A549 (cell line): ENCODE measurements at regions not wholly inside any gene's neighbourhood (a gene's known extent, or its start where the extent isn't known, plus 50 kb on each side); places are given as distances from the start of the nearest gene placed in this dataset.

ENCODE experiments used
- ATAC-seq, 2 experiments: fragments of 200-7000 bp in 1 of 2; fragments of >200 bp in 1 of 2; cut with Nextera tagmentation in 1 of 2; cut with Tn5 transposase in 1 of 2; 3 replicates each; pipeline versions ENCODE4 v1.8.0 to v1.9.1; 2018 to 2020; ENCODE audit warnings: mild to moderate bottlenecking in 1 of 2, moderate library complexity in 1 of 2
- CTCF ChIA-PET: fragments of 300-600 bp; sonication (Branson Sonifier 250); formaldehyde crosslinking; extraction: SDS; loops from one replicate; lab custom pipeline; 2021; ENCODE audit warnings: antibody characterized with exemption, inconsistent platforms; lab: Yijun Ruan, JAX
- POLR2A ChIA-PET: fragments of 350-600 bp; formaldehyde crosslinking; extraction: SDS; loops from one replicate; lab custom pipeline; 2021; ENCODE audit warnings: antibody characterized with exemption, inconsistent platforms; lab: Yijun Ruan, JAX
- DNase-seq, 2 experiments: peaks; one replicate each; pipeline versions ENCODE4 v3.0.0 to v3.0.0-alpha.2; 2011 to 2016; ENCODE audit warnings: low read depth in 1 of 2, low spot score in 1 of 2
- FAIRE-seq: peaks from 2 replicates; lab custom pipeline; 2011; peaks lifted over from hg19 to GRCh38; lab: Jason Lieb, UNC
- H3K27ac ChIP-seq, 2 experiments: fragments of >200 bp; sonication (Bioruptor Twin); formaldehyde crosslinking; 3 replicates each; pipeline ENCODE4 v1.5.1; 2016 to 2017
- H3K4me1 ChIP-seq: fragments of >200 bp; sonication (Bioruptor Twin); formaldehyde crosslinking; 3 replicates; pipeline ENCODE4 v1.6.1; 2016
- H3K4me2 ChIP-seq: fragments of >200 bp; sonication (Bioruptor Twin); formaldehyde crosslinking; 3 replicates; pipeline ENCODE4 v1.6.1; 2016
- H3K4me3 ChIP-seq: fragments of >200 bp; sonication (Bioruptor Twin); formaldehyde crosslinking; 3 replicates; pipeline ENCODE4 v1.5.1; 2016
- H3K9me3 ChIP-seq: fragments of >200 bp; sonication (Bioruptor Twin); formaldehyde crosslinking; 3 replicates; pipeline ENCODE4 v1.6.1; 2016
- BCL3 ChIP-seq: fragments of >200 bp; sonication (Bioruptor Twin); formaldehyde crosslinking; IDR thresholded peaks from 3 replicates; pipeline ENCODE4 v1.6.1; 2016
- CBX8 ChIP-seq: fragments of 200-600 bp; sonication (generic); IDR thresholded peaks from 2 replicates; pipeline ENCODE4 v1.6.1; 2016
- CEBPB ChIP-seq, 2 experiments: fragments of >200 bp in 1 of 2; sonication (Bioruptor Twin) in 1 of 2; formaldehyde crosslinking in 1 of 2; IDR thresholded peaks; 2 replicates each; pipeline ENCODE4 v1.6.1; 2012 to 2016
- EP300 ChIP-seq, 2 experiments: fragments of >200 bp; sonication (Bioruptor Twin); formaldehyde crosslinking; IDR thresholded peaks; 2 replicates in 1 of 2; 3 replicates in 1 of 2; pipeline ENCODE4 v1.6.1; 2016 to 2017
- FOSL2 ChIP-seq, 2 experiments: fragments of 450-650 bp in 1 of 2; fragments of >200 bp in 1 of 2; sonication (Bioruptor Twin) in 1 of 2; formaldehyde crosslinking; IDR thresholded peaks; 2 replicates each; pipeline versions ENCODE4 v1.5.0 to v1.6.1; 2016 to 2020; ENCODE audit warnings: mild to moderate bottlenecking in 1 of 2, moderate library complexity in 1 of 2
- GATA3 ChIP-seq: IDR thresholded peaks from 2 replicates; pipeline ENCODE4 v1.6.1; 2012; ENCODE audit warnings: borderline replicate concordance
- JUN ChIP-seq, 2 experiments: fragments of >200 bp; sonication (Bioruptor Twin); formaldehyde crosslinking; IDR thresholded peaks; 2 replicates in 1 of 2; 3 replicates in 1 of 2; pipeline ENCODE4 v1.6.1; 2016 to 2017
- JUNB ChIP-seq: fragments of >200 bp; sonication (Bioruptor Twin); formaldehyde crosslinking; IDR thresholded peaks from 2 replicates; pipeline ENCODE4 v1.6.1; 2016
- MAZ ChIP-seq: fragments of 150-350 bp; IDR thresholded peaks from 2 replicates; pipeline ENCODE4 v1.6.1; 2014; ENCODE audit warnings: antibody characterized with exemption, low read depth, low read length, borderline replicate concordance
- MYC ChIP-seq: IDR thresholded peaks from 2 replicates; pipeline ENCODE4 v1.6.1; 2012; ENCODE audit warnings: mild to moderate bottlenecking, inconsistent platforms, low read length, improper control_type of control experiment, borderline replicate concordance
- RFX5 ChIP-seq: fragments of 450-650 bp; IDR thresholded peaks from 2 replicates; pipeline ENCODE4 v1.7.1; 2014; ENCODE audit warnings: antibody characterized with exemption, mild to moderate bottlenecking, moderate library complexity
- SMC3 ChIP-seq: fragments of >200 bp; sonication (Bioruptor Twin); formaldehyde crosslinking; IDR thresholded peaks from 3 replicates; pipeline ENCODE4 v1.6.1; 2018; ENCODE audit warnings: inconsistent platforms
- SREBF2 ChIP-seq: fragments of 450-650 bp; IDR thresholded peaks from 2 replicates; pipeline ENCODE4 v1.6.1; 2014; ENCODE audit warnings: mild to moderate bottlenecking, moderate library complexity
- TP53 ChIP-seq: fragments of 250-450 bp; sonication (Bioruptor Pico); IDR thresholded peaks from 2 replicates; pipeline ENCODE4 v1.5.0; 2021; ENCODE audit warnings: mild to moderate bottlenecking, moderate library complexity
- ZFP36 ChIP-seq: fragments of 450-650 bp; IDR thresholded peaks from 2 replicates; pipeline ENCODE4 v1.6.1; 2014; ENCODE audit warnings: borderline replicate concordance; ENCODE audit not compliant: partially characterized antibody
- ZNF302 ChIP-seq: fragments of 250-450 bp; sonication (Bioruptor Pico); IDR thresholded peaks from 2 replicates; pipeline ENCODE4 v1.9.0; 2021; ENCODE audit warnings: inconsistent platforms, mild to moderate bottlenecking, moderate library complexity
- ZSCAN20 ChIP-seq: fragments of 250-450 bp; sonication (Bioruptor Pico); IDR thresholded peaks from 2 replicates; pipeline ENCODE4 v1.8.0; 2022; ENCODE audit warnings: mild to moderate bottlenecking, moderate library complexity
- WGBS: methylation state at CpG from one replicate; pipeline ENCODE4 v1.1.6; 2017; ENCODE audit errors: missing lambda C conversion rate; 5-methylcytosine and 5-hydroxymethylcytosine counted together
- TF ChIP-seq, protein P1 (sequence below): fragments of >200 bp; sonication (Bioruptor Twin); formaldehyde crosslinking; IDR thresholded peaks from 3 replicates; pipeline ENCODE4 v1.5.1; 2016
- TF ChIP-seq, protein P2 (sequence below): IDR thresholded peaks from 2 replicates; pipeline ENCODE4 v1.6.1; 2012
- TF ChIP-seq, protein P3 (sequence below): IDR thresholded peaks from 2 replicates; pipeline ENCODE4 v1.6.1; 2012; ENCODE audit warnings: low read depth, borderline replicate concordance
- TF ChIP-seq, protein P4 (sequence below): fragments of >200 bp; sonication (Bioruptor Twin); formaldehyde crosslinking; IDR thresholded peaks from 2 replicates; pipeline ENCODE4 v1.6.1; 2016

DNA sequence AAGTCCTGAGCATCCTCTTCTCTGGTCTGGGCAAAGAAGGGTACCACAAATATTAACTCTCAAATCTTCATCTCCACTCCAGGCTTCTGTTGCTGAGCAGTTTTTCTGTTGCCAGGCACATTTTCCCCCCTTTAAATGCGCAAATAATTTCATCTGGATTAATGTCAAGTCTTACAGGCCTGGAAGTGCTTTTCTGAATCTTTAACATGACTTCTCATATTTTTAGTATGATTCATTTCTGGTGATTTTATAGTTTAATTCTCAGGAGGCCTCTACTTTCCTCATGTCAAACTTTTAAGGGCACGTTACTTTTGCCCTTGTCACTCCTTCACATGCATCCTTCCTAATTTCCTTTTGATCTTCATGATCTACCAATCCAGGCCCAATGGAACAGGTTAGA is 510.2 kb downstream of the METTL15 start (continued):
- no peak for TF ChIP-seq CBX8
- TF ChIP-seq, protein P1, sequence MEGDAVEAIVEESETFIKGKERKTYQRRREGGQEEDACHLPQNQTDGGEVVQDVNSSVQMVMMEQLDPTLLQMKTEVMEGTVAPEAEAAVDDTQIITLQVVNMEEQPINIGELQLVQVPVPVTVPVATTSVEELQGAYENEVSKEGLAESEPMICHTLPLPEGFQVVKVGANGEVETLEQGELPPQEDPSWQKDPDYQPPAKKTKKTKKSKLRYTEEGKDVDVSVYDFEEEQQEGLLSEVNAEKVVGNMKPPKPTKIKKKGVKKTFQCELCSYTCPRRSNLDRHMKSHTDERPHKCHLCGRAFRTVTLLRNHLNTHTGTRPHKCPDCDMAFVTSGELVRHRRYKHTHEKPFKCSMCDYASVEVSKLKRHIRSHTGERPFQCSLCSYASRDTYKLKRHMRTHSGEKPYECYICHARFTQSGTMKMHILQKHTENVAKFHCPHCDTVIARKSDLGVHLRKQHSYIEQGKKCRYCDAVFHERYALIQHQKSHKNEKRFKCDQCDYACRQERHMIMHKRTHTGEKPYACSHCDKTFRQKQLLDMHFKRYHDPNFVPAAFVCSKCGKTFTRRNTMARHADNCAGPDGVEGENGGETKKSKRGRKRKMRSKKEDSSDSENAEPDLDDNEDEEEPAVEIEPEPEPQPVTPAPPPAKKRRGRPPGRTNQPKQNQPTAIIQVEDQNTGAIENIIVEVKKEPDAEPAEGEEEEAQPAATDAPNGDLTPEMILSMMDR = no peak

DNA sequence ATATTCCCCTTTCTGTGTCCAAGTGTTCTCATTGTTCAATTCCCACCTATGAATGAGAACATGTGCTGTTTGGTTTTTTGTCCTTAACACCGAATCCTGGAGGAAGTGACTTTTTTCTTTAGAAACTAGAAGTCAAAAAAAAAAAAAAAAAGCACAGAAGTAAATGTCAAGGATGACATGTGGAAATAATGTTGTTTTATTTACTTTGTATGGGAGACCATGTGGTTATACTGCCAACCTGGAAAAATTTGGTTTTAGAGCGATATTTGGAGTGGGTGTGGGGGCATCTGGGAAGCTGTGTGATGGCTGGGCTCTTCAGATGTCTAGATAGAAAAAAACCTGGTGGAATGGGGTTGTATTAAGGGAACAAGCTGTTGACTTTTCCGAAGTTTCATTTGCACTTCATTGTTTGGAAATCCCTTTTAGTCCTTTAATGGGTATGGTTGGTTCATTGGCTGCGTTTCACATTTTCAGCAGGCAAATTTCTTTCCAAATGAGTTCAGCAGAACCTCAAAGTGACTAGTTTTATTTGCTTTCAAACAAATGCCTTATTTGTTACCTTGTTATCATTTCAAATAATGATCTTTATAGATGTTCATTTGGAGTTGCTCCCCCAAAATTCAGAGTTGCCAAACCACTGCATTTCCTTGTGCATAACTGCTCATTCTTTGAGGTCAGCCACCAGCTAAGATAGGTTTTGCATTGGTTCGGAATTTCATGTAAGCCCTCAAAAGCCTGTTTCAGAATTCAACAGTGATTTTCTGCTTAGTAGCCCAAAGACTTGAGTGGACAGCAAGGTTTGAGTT is 508.2 kb downstream of the METTL15 start:
- Histone ChIP-seq H3K4me2 (peak overlapping the region; percentile 32; the same call in 1 of the 3 replicates), H3K27ac (peak overlapping the region; percentile 55 to 76), H3K4me1 (peaks cover 40% of the 10 kb centered on the region), H3K9me3 (peaks cover 12% of the 10 kb centered on the region; the same call in 1 of the 3 replicates), H3K4me3 (no peak overlapping the region)
- DNase-seq = no peak
- CTCF ChIA-PET = no interaction called here
- FAIRE-seq = no peak
- POLR2A ChIA-PET = no interaction called here
- 74% methylated on average over 5 of the region's 5 CpGs for WGBS
- TF ChIP-seq SREBF2 = no peak
- no peak for TF ChIP-seq TP53 (CRISPR knock-in tag)
- TF ChIP-seq, protein P2, sequence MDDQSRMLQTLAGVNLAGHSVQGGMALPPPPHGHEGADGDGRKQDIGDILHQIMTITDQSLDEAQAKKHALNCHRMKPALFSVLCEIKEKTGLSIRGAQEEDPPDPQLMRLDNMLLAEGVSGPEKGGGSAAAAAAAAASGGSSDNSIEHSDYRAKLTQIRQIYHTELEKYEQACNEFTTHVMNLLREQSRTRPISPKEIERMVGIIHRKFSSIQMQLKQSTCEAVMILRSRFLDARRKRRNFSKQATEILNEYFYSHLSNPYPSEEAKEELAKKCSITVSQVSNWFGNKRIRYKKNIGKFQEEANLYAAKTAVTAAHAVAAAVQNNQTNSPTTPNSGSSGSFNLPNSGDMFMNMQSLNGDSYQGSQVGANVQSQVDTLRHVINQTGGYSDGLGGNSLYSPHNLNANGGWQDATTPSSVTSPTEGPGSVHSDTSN = no peak
- no peak for TF ChIP-seq ZSCAN20
- no peak for TF ChIP-seq ZFP36
- TF ChIP-seq ZNF302 (CRISPR knock-in tag) = no peak
- TF ChIP-seq CBX8 = no peak
- no peak for TF ChIP-seq MAZ
- no peak for TF ChIP-seq EP300 (IDR thresholded peaks at IDR 0.05)
- TF ChIP-seq, protein P3, sequence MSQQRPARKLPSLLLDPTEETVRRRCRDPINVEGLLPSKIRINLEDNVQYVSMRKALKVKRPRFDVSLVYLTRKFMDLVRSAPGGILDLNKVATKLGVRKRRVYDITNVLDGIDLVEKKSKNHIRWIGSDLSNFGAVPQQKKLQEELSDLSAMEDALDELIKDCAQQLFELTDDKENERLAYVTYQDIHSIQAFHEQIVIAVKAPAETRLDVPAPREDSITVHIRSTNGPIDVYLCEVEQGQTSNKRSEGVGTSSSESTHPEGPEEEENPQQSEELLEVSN = no peak
- ATAC-seq = no peak

DNA sequence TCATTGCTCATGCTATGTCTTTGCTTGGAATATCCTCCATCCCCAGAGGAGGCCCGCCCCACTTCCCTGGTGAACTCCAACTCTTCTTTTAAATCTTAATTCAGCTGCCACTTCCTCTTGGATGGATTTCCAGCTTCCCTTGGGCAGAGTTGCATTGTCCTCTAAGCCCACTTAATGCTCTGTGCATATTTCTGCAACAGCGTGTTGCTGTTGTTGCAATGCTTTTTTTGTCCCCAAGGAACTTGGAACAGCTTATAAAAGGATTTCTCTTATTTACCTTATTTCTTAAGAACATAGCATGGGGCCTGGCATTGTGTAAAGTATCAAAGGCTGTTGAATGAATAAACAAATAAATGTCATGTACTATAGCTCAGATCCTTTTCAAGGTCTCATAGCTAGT is 507.4 kb downstream of the METTL15 start:
- peak overlapping the region; percentile 4; the same call in 1 of the 3 replicates for H3K4me2 ChIP-seq
- CTCF ChIA-PET = no interaction called here
- DNase-seq (peak in 1 of 2 experiments; percentile 73), ATAC-seq (peak; percentile 63 to 72; a peak in 5 of 6 replicates)
- 64% methylated on average over 2 of the region's 2 CpGs for WGBS
- TF ChIP-seq EP300 (IDR thresholded peaks at IDR 0.05) (peak; percentile 83 to 88; a peak in 4 of 5 replicates), JUNB (peak; percentile 61), RFX5 (no peak), FOSL2 (IDR thresholded peaks at IDR 0.05) (0 out of 2 replicates have a peak, but pooled peaks have one; percentile 10), FOSL2 (CRISPR knock-in tag; IDR thresholded peaks at IDR 0.05) (peak; percentile 29), CEBPB (IDR thresholded peaks at IDR 0.05) (peak; percentile 54 to 88), JUN (IDR thresholded peaks at IDR 0.05) (peak; percentile 68 to 81; a peak in 3 of 5 replicates), MYC (no peak), SMC3 (peak; percentile 38; the same call in 2 of the 3 replicates), BCL3 (peak; percentile 94; the same call in 2 of the 3 replicates), ZNF302 (CRISPR knock-in tag) (no peak), GATA3 (peak; percentile 77)
- TF ChIP-seq, protein P4, sequence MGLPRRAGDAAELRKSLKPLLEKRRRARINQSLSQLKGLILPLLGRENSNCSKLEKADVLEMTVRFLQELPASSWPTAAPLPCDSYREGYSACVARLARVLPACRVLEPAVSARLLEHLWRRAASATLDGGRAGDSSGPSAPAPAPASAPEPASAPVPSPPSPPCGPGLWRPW = peak; percentile 91
- TF ChIP-seq, all 56 proteins: peak for 9
- H3K9me3 ChIP-seq = peaks cover 12% of the 10 kb centered on the region; the same call in 1 of the 3 replicates
- H3K27ac ChIP-seq = peak overlapping the region; percentile 65 to 72
- FAIRE-seq = no peak
- H3K4me1 ChIP-seq = peaks cover 36% of the 10 kb centered on the region
- no peak overlapping the region for H3K4me3 ChIP-seq
- POLR2A ChIA-PET = no interaction called here
